ENCODE measurements at regions not wholly inside any gene's neighbourhood (a gene's known extent, or its start where the extent isn't known, plus 50 kb on each side); places are given as distances from the start of the nearest gene placed in this dataset.

GRCh38 chr11:69394869-69395246, 86.6 kb upstream of the LINC01488 start:
- TF ChIP-seq CTCF (conservative IDR thresholded peaks at IDR 0.05; ENCODE audit: low read depth, low read length) (no peak), EZH2phosphoT487 (IDR thresholded peaks at IDR 0.05; ENCODE audit: borderline replicate concordance, low read length) (no peak), EZH2 (IDR thresholded peaks at IDR 0.05; ENCODE audit: low read length, unreplicated experiment) (no peak)
- H3K9me2 ChIP-seq (replicated peaks; ENCODE audit: low read length): no peaks in the 10 kb centered on the region
- POLR2A ChIA-PET (ENCODE audit: unreplicated experiment): no interaction called here
- ATAC-seq: no peak
- no peak overlapping the region for H3K4me2 ChIP-seq (ENCODE audit: low read length)
- no TSS peak for BruUV-seq (replicated peaks)
- no peaks in the 10 kb centered on the region for H3F3A ChIP-seq (ENCODE audit: low read length, unreplicated experiment)
- CTCF ChIA-PET: no interaction called here
- DNase-seq: no peak
- no peak overlapping the region for H3K4me3 ChIP-seq (ENCODE audit: low read length)
- H3K27ac ChIP-seq (ENCODE audit: low read length): no peak overlapping the region
- H3K4me1 ChIP-seq (ENCODE audit: insufficient read depth, low read length): no peaks in the 10 kb centered on the region
- H3K27me3 ChIP-seq (ENCODE audit: low read length): no peaks in the 10 kb centered on the region
- no peak overlapping the region for H2AFZ ChIP-seq (ENCODE audit: low read length)
- H4K20me1 ChIP-seq (ENCODE audit: low read length): no peaks in the 10 kb centered on the region
- H3K9ac ChIP-seq (ENCODE audit: low read length): no peak overlapping the region
- H3K36me3 ChIP-seq (ENCODE audit: low read depth, low read length): no peaks in the 10 kb centered on the region
- no peaks in the 10 kb centered on the region for H3K9me3 ChIP-seq (ENCODE audit: low read length)
- intact Hi-C loops (cut with micrococcal nuclease): no loop called here
- no peaks in the 10 kb centered on the region for H3K79me2 ChIP-seq (ENCODE audit: low read length)

GRCh38 chr11:69395287-69395686, 86.2 kb upstream of the LINC01488 start:
- no peak overlapping the region for H3K4me2 ChIP-seq (ENCODE audit: low read length)
- TF ChIP-seq EZH2phosphoT487 (IDR thresholded peaks at IDR 0.05; ENCODE audit: borderline replicate concordance, low read length) (no peak), CTCF (conservative IDR thresholded peaks at IDR 0.05; ENCODE audit: low read depth, low read length) (no peak)
- H3K36me3 ChIP-seq (ENCODE audit: low read depth, low read length): no peaks in the 10 kb centered on the region
- H3K9ac ChIP-seq (ENCODE audit: low read length): no peak overlapping the region
- no peak overlapping the region for H3K27ac ChIP-seq (ENCODE audit: low read length)
- no peaks in the 10 kb centered on the region for H3K27me3 ChIP-seq (ENCODE audit: low read length)
- no peaks in the 10 kb centered on the region for H4K20me1 ChIP-seq (ENCODE audit: low read length)
- H3K4me1 ChIP-seq (ENCODE audit: insufficient read depth, low read length): no peaks in the 10 kb centered on the region
- no peaks in the 10 kb centered on the region for H3K79me2 ChIP-seq (ENCODE audit: low read length)
- BruUV-seq (replicated peaks): no TSS peak
- intact Hi-C loops (cut with micrococcal nuclease): no loop called here
- no peaks in the 10 kb centered on the region for H3F3A ChIP-seq (ENCODE audit: low read length, unreplicated experiment)
- ChIA-PET POLR2A (ENCODE audit: unreplicated experiment) (no interaction called here), CTCF (no interaction called here)
- no peaks in the 10 kb centered on the region for H3K9me3 ChIP-seq (ENCODE audit: low read length)
- DNase-seq: no peak
- H2AFZ ChIP-seq (ENCODE audit: low read length): no peak overlapping the region
- no peak for ATAC-seq
- no peak overlapping the region for H3K4me3 ChIP-seq (ENCODE audit: low read length)
- no peaks in the 10 kb centered on the region for H3K9me2 ChIP-seq (replicated peaks; ENCODE audit: low read length)

- Histone ChIP-seq H4K20me1 (ENCODE audit: low read length) (no peaks in the 10 kb centered on the region), H2AFZ (ENCODE audit: low read length) (no peak overlapping the region), H3K27ac (ENCODE audit: low read length) (no peak overlapping the region), H3K27me3 (ENCODE audit: low read length) (no peaks in the 10 kb centered on the region), H3K9me3 (ENCODE audit: low read length) (no peaks in the 10 kb centered on the region), H3K4me1 (ENCODE audit: insufficient read depth, low read length) (no peaks in the 10 kb centered on the region), H3K4me2 (ENCODE audit: low read length) (no peak overlapping the region), H3K4me3 (ENCODE audit: low read length) (no peak overlapping the region), H3K9me2 (replicated peaks; ENCODE audit: low read length) (no peaks in the 10 kb centered on the region), H3K79me2 (ENCODE audit: low read length) (no peaks in the 10 kb centered on the region), H3K9ac (ENCODE audit: low read length) (no peak overlapping the region), H3F3A (ENCODE audit: low read length, unreplicated experiment) (no peaks in the 10 kb centered on the region), H3K36me3 (ENCODE audit: low read depth, low read length) (no peaks in the 10 kb centered on the region)
- ChIA-PET POLR2A (ENCODE audit: unreplicated experiment) (no interaction called here), CTCF (no interaction called here)
- BruUV-seq (replicated peaks): no TSS peak
- no peak for DNase-seq
- TF ChIP-seq EZH2phosphoT487 (IDR thresholded peaks at IDR 0.05; ENCODE audit: borderline replicate concordance, low read length) (no peak), CTCF (conservative IDR thresholded peaks at IDR 0.05; ENCODE audit: low read depth, low read length) (no peak), EZH2 (IDR thresholded peaks at IDR 0.05; ENCODE audit: low read length, unreplicated experiment) (no peak)
- intact Hi-C loops (cut with micrococcal nuclease): no loop called here
- no peak for ATAC-seq
Measured at GRCh38 chr11:69396051-69396947, 85.2 kb upstream of the LINC01488 start.
